OCI-LY1 (cell line): ENCODE measurements at regions not wholly inside any gene's neighbourhood (a gene's known extent, or its start where the extent isn't known, plus 50 kb on each side); places are given as distances from the start of the nearest gene placed in this dataset.

Source experiments
- CTCF ChIP-seq: fragments of 200-600 bp; sonication (generic), shearing (Covaris generic); IDR thresholded peaks from 2 replicates; pipeline ENCODE4 v1.5.1; 2017; ENCODE audit warnings: mild to moderate bottlenecking, antibody characterized with exemption, low read length, moderate library complexity, mixed read lengths
- EZH2 ChIP-seq: fragments of 200-600 bp; sonication (generic), shearing (Covaris generic); IDR thresholded peaks from 2 replicates; pipeline ENCODE4 v1.8.0; 2017; ENCODE audit warnings: borderline replicate concordance, mixed run types, mild to moderate bottlenecking, antibody characterized with exemption, low read length, moderate library complexity, mixed read lengths

GRCh38 chr20:60584221-60584620 is 626.0 kb downstream of the CDH26 start:
- TF ChIP-seq CTCF = no peak
- TF ChIP-seq EZH2 = no peak
